Spleen (tissue), 11 donors: ENCODE measurements at regions not wholly inside any gene's neighbourhood (a gene's known extent, or its start where the extent isn't known, plus 50 kb on each side); places are given as distances from the start of the nearest gene placed in this dataset.

Source experiments
- DNase-seq: peaks from one replicate; pipeline ENCODE4 v3.0.0-alpha.2; 2020
- H3K27ac ChIP-seq, 8 donors: fragments of 200-600 bp; sonication (generic) in 7 of 8; 1 replicate in 4 of 8; 2 replicates in 4 of 8; pipeline versions ENCODE4 v1.5.0 to v1.8.0; 2016 to 2021; ENCODE audit warnings: inconsistent platforms in 4 of 8, mild to moderate bottlenecking in 4 of 8, moderate library complexity in 1 of 8
- H3K27me3 ChIP-seq, 7 donors: fragments of 200-600 bp; sonication (generic) in 6 of 7; replicated peaks in 1 of 7; 1 replicate in 4 of 7; 2 replicates in 3 of 7; pipeline versions ENCODE4 v1.5.0 to v1.8.0; 2016 to 2021; ENCODE audit warnings: inconsistent platforms in 3 of 7, mild to moderate bottlenecking in 1 of 7
- H3K36me3 ChIP-seq, 6 donors: fragments of 200-600 bp; sonication (generic) in 5 of 6; 1 replicate in 4 of 6; 2 replicates in 2 of 6; pipeline versions ENCODE4 v1.5.0 to v1.8.0; 2016 to 2021; ENCODE audit warnings: inconsistent platforms in 2 of 6
- H3K4me1 ChIP-seq, 6 donors: fragments of 200-600 bp; sonication (generic) in 5 of 6; 1 replicate in 3 of 6; 2 replicates in 3 of 6; pipeline versions ENCODE4 v1.5.0 to v1.8.0; 2016 to 2021; ENCODE audit warnings: inconsistent platforms in 3 of 6
- H3K4me3 ChIP-seq, 8 donors: fragments of 200-600 bp; sonication (generic) in 7 of 8; 1 replicate in 4 of 8; 2 replicates in 4 of 8; pipeline versions ENCODE4 v1.5.0 to v1.8.0; 2016 to 2021; ENCODE audit warnings: inconsistent platforms in 4 of 8, mild to moderate bottlenecking in 4 of 8, moderate library complexity in 2 of 8
- H3K9me3 ChIP-seq, 8 donors: fragments of 200-600 bp; sonication (generic) in 7 of 8; 1 replicate in 4 of 8; 2 replicates in 4 of 8; pipeline versions ENCODE4 v1.5.0 to v1.8.0; 2016 to 2021; ENCODE audit warnings: inconsistent platforms in 4 of 8
- POLR2A ChIP-seq, 3 donors: fragments of 450-650 bp; IDR thresholded peaks; one replicate each; pipeline ENCODE4 v1.5.1; 2017; ENCODE audit warnings: antibody characterized with exemption in 3 of 3, mild to moderate bottlenecking in 1 of 3
- POLR2AphosphoS5 ChIP-seq, 3 donors: sonication (generic); formaldehyde crosslinking; IDR thresholded peaks; one replicate each; pipeline ENCODE4 v1.5.1; 2017; ENCODE audit warnings: antibody characterized with exemption in 3 of 3
- WGBS, 5 donors: extraction: QIAGEN DNeasy Blood & Tissue Kit in 3 of 5; methylation state at CpG; one replicate each; pipeline versions ENCODE4 v1.1.5 to v1.1.7; 2013 to 2018; 5-methylcytosine and 5-hydroxymethylcytosine counted together
- intact Hi-C: fragments of 100-400 bp; cut with DNase I; formaldehyde crosslinking; loops from one replicate; pipeline ENCODE4 v1.15.0; 2023; ENCODE audit warnings: low total_unique reads
- TF ChIP-seq, protein P1 (sequence below), 11 experiments: fragments of 200-600 bp in 7 of 11; fragments of 450-650 bp in 4 of 11; sonication (generic) in 4 of 11; IDR thresholded peaks in 8 of 11; conservative IDR thresholded peaks in 3 of 11; 1 replicate in 7 of 11; 2 replicates in 4 of 11; pipeline versions ENCODE4 v1.4.0 to v1.8.0; 2016 to 2021; ENCODE audit warnings: antibody characterized with exemption in 11 of 11, inconsistent platforms in 4 of 11, mild to moderate bottlenecking in 1 of 11
- donor health status: healthy with polysubstance abuse.
- donor health status: DM: no; HTN: no; CAD: no; lungs with moderate emphysema.
- donor health status: DM: no; HTN: no; CAD: no.
- donor health status: Bipolar disorder and iron deficiency.
- donor health status: healthy.
- donor health status: DM: no; HTN: no; CAD: no.
- donor health status: DM: yes; HTN: yes; CAD: no.

DNA sequence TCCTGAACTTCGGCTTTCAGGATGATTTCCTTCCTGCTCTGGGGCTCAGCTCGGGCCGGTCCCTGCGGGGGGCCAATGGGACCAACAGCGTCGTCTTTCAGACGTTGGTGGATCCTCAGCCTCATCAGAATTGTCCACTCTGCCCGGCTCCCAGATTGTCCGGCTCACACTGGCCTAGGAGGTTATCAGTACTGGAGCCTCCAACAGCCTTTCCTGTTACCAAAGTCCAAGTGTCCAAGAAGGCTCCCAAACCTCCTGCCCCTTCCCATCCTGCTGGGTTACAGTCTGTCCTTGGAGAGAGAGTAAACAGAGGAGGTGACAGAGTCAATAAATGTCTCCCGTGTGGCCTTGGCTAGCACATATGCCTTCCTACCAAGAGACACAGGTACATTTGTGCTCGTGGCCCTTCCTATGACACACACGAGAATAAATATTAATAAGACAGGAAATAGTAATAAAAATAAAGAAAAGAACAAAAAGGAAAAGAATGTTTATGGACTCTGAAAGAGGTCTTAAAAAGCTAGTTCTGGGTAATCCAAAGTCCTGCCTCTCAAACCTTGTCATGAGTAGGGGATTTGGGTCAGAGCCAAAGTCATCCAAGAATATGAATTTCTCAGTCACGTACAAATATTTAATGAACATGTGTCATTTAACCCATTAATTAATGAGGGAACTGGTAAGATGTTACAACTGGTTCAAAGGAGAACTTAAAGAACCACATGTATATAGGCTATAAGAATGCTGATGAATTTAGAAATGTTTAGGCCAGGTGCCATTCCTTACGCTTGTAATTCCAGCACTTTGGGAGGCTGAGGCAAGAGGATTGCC lies 80.8 kb upstream of the SLC2A1 start:
- no peaks in the 10 kb centered on the region for H3K27me3 ChIP-seq
- TF ChIP-seq POLR2A (IDR thresholded peaks at IDR 0.05) (no peak), POLR2AphosphoS5 (IDR thresholded peaks at IDR 0.05) (no peak)
- TF ChIP-seq, protein P1, sequence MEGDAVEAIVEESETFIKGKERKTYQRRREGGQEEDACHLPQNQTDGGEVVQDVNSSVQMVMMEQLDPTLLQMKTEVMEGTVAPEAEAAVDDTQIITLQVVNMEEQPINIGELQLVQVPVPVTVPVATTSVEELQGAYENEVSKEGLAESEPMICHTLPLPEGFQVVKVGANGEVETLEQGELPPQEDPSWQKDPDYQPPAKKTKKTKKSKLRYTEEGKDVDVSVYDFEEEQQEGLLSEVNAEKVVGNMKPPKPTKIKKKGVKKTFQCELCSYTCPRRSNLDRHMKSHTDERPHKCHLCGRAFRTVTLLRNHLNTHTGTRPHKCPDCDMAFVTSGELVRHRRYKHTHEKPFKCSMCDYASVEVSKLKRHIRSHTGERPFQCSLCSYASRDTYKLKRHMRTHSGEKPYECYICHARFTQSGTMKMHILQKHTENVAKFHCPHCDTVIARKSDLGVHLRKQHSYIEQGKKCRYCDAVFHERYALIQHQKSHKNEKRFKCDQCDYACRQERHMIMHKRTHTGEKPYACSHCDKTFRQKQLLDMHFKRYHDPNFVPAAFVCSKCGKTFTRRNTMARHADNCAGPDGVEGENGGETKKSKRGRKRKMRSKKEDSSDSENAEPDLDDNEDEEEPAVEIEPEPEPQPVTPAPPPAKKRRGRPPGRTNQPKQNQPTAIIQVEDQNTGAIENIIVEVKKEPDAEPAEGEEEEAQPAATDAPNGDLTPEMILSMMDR (IDR thresholded peaks at IDR 0.05 in 8 of 11, conservative IDR thresholded peaks at IDR 0.05 in 3 of 11): no peak
- H3K27ac ChIP-seq: no peak overlapping the region
- peaks cover 0 to 8% (median 0%) of the 10 kb centered on the region in 6 donors for H3K4me1 ChIP-seq
- DNase-seq: no peak
- intact Hi-C loops: no loop called here
- H3K4me3 ChIP-seq: no peak overlapping the region
- H3K9me3 ChIP-seq: no peaks in the 10 kb centered on the region
- H3K36me3 ChIP-seq: no peaks in the 10 kb centered on the region
- 66 to 79% (median 70%) methylated on average over 14 of the region's 14 CpGs for WGBS, 5 donors

DNA sequence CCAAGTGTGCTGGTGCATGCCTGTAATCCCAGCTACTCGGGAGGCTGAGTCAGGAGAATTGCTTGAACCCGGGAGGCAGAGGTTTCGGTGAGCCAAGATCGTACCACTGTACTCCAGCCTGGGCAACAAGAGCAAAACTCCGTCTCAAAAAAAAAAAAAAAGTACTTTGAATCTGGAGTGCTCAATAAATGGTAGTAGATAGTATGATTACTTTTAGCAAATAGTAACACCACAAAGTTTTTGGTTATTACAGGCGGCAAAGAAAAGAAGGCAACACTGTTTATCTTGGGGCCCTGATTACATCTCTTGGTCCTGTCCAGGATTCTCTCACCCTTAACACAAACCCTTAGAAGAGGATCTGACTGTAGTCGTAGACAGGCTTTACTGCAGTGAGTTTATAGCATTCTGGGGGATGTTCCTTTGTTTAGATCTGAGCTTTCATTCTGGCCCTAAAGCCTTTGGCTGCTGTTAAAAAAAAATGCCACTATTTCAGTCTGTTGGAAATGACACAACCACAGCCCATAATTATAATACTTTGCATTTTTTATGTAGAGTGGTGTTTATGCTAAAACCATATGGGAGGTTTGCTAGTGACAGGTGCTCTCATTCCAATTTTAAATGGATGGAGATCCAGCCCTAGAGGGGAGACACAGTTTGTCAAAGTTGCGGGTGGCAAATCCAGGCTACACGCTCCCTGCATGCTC lies 79.7 kb upstream of the SLC2A1 start:
- H3K36me3 ChIP-seq: no peaks in the 10 kb centered on the region
- 93 to 98% (median 95%) methylated on average over 9 of the region's 9 CpGs for WGBS, 5 donors
- H3K4me1 ChIP-seq: peaks cover 0 to 13% (median 0%) of the 10 kb centered on the region in 6 donors
- intact Hi-C loops: no loop called here
- TF ChIP-seq, protein P1 (IDR thresholded peaks at IDR 0.05 in 8 of 11, conservative IDR thresholded peaks at IDR 0.05 in 3 of 11): no peak
- TF ChIP-seq POLR2AphosphoS5 (IDR thresholded peaks at IDR 0.05): no peak
- no peak for TF ChIP-seq POLR2A (IDR thresholded peaks at IDR 0.05)
- H3K4me3 ChIP-seq: no peak overlapping the region
- no peak overlapping the region for H3K27ac ChIP-seq
- H3K27me3 ChIP-seq: no peaks in the 10 kb centered on the region
- DNase-seq: no peak
- no peaks in the 10 kb centered on the region for H3K9me3 ChIP-seq

DNA sequence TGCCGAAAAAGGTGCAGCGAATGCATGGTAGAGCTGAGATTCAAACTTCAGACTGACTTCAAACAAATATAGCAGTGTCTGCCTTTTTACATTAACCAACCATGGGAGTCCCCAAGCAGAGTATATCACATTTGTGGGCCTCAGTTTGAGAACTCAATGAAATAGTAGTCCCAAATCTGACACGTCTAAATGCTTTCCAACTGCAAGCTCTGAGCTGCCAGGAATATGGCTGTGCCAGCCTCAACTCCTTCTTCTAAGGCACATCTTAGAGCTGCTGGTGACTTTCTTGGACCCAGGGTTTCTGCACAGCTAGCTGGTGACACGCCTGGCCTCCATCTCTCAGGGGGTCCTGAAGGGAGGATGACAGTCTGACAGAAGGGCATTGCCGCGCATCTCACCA lies 78.8 kb upstream of the SLC2A1 start:
- 82 to 97% (median 89%) methylated on average over 6 of the region's 6 CpGs for WGBS, 5 donors
- peaks cover 0 to 13% (median 0%) of the 10 kb centered on the region in 6 donors for H3K4me1 ChIP-seq
- intact Hi-C loops: no loop called here
- no peaks in the 10 kb centered on the region for H3K27me3 ChIP-seq
- no peak overlapping the region for H3K27ac ChIP-seq
- TF ChIP-seq POLR2AphosphoS5 (IDR thresholded peaks at IDR 0.05) (no peak), POLR2A (IDR thresholded peaks at IDR 0.05) (no peak)
- TF ChIP-seq, protein P1 (IDR thresholded peaks at IDR 0.05 in 8 of 11, conservative IDR thresholded peaks at IDR 0.05 in 3 of 11): no peak
- DNase-seq: no peak
- no peaks in the 10 kb centered on the region for H3K36me3 ChIP-seq
- no peak overlapping the region for H3K4me3 ChIP-seq
- no peaks in the 10 kb centered on the region for H3K9me3 ChIP-seq

DNA sequence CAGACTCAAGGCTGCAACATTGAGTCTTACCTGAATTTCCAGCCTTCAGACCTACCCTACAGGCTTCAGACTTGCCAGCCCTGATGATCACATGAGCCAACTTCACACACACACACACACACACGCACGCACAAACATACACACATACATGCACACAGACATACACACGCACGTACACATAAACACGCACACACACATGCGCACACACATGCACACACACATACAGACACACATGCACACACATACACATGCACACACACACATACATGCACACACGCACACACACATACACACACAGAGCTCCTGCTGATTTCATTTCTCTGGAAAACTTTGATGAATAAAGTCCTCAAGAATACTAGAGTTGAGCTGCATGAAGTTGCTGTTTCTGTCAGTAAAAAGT lies 78.3 kb upstream of the SLC2A1 start:
- TF ChIP-seq, protein P1 (IDR thresholded peaks at IDR 0.05 in 8 of 11, conservative IDR thresholded peaks at IDR 0.05 in 3 of 11): no peak
- TF ChIP-seq POLR2AphosphoS5 (IDR thresholded peaks at IDR 0.05) (no peak), POLR2A (IDR thresholded peaks at IDR 0.05) (no peak)
- no peak overlapping the region for H3K4me3 ChIP-seq
- peaks cover 0 to 13% (median 0%) of the 10 kb centered on the region in 6 donors for H3K4me1 ChIP-seq
- H3K36me3 ChIP-seq: no peaks in the 10 kb centered on the region
- intact Hi-C loops: no loop called here
- no peaks in the 10 kb centered on the region for H3K27me3 ChIP-seq
- H3K9me3 ChIP-seq: no peaks in the 10 kb centered on the region
- DNase-seq: no peak
- WGBS, 5 donors: 56 to 98% (median 96%) methylated on average over 7 of the region's 7 CpGs
- no peak overlapping the region for H3K27ac ChIP-seq
